IMR-90 (cell line): ENCODE measurements at regions not wholly inside any gene's neighbourhood (a gene's known extent, or its start where the extent isn't known, plus 50 kb on each side); places are given as distances from the start of the nearest gene placed in this dataset.
A peak's percentile ranks its signal among the peaks of the same experiment; 100 is the strongest.

ENCODE experiments used
- BHLHE40 ChIP-seq: fragments of 150-350 bp; IDR thresholded peaks from 2 replicates; pipeline ENCODE4 v1.6.1; 2016; ENCODE audit warnings: mild to moderate bottlenecking, low read depth, low read length
- CEBPB ChIP-seq: IDR thresholded peaks from 2 replicates; pipeline ENCODE4 v1.6.1; 2012; ENCODE audit warnings: low read depth, low read length, improper control_type of control experiment
- CHD1 ChIP-seq: IDR thresholded peaks from 2 replicates; pipeline ENCODE4 v1.6.1; 2012; ENCODE audit warnings: low read depth, low read length, improper control_type of control experiment
- CTCF ChIP-seq: conservative IDR thresholded peaks from 2 replicates; pipeline ENCODE4 v1.5.1; 2012; ENCODE audit warnings: mild to moderate bottlenecking, low read depth, low read length, improper control_type of control experiment
- MAZ ChIP-seq: IDR thresholded peaks from 2 replicates; pipeline ENCODE4 v1.6.1; 2012; ENCODE audit warnings: low read depth, mild to moderate bottlenecking, low read length, improper control_type of control experiment, moderate library complexity, borderline replicate concordance
- NFE2L2 ChIP-seq: fragments of 150-350 bp; IDR thresholded peaks from 2 replicates; pipeline ENCODE4 v1.6.1; 2016; ENCODE audit warnings: low read depth, mild to moderate bottlenecking, low read length
- POLR2A ChIP-seq: IDR thresholded peaks from 2 replicates; pipeline ENCODE4 v1.6.1; 2012; ENCODE audit warnings: mild to moderate bottlenecking, low read depth, low read length
- RAD21 ChIP-seq: IDR thresholded peaks from 2 replicates; pipeline ENCODE4 v1.6.1; 2012; ENCODE audit warnings: low read length, improper control_type of control experiment
- RCOR1 ChIP-seq: IDR thresholded peaks from 2 replicates; pipeline ENCODE4 v1.6.1; 2012; ENCODE audit warnings: mild to moderate bottlenecking, low read length, improper control_type of control experiment; ENCODE audit not compliant: insufficient replicate concordance
- RFX5 ChIP-seq: IDR thresholded peaks from 2 replicates; pipeline ENCODE4 v1.8.0; 2012; ENCODE audit warnings: low read depth, mild to moderate bottlenecking, low read length, moderate library complexity
- SMC3 ChIP-seq: fragments of 150-350 bp; IDR thresholded peaks from 2 replicates; pipeline ENCODE4 v1.6.1; 2016; ENCODE audit warnings: low read depth, mild to moderate bottlenecking, antibody characterized with exemption, low read length, moderate library complexity
- USF2 ChIP-seq: fragments of 150-350 bp; IDR thresholded peaks from 2 replicates; pipeline ENCODE4 v1.6.1; 2017; ENCODE audit warnings: mild to moderate bottlenecking, antibody characterized with exemption, low read length, low read depth

- no peak for TF ChIP-seq CTCF
- no peak for TF ChIP-seq POLR2A
- TF ChIP-seq SMC3 = no peak
- TF ChIP-seq BHLHE40 = no peak; the same call in 1 of the 2 replicates
- TF ChIP-seq RFX5 = no peak
- TF ChIP-seq CEBPB = no peak
- no peak for TF ChIP-seq RAD21
- TF ChIP-seq CHD1 = no peak
- peak; percentile 29; the same call in 1 of the 2 replicates for TF ChIP-seq USF2
- TF ChIP-seq RCOR1 = no peak
- no peak for TF ChIP-seq NFE2L2
- TF ChIP-seq MAZ = no peak
Measured at GRCh38 chr6:84623956-84624680, 140.3 kb downstream of the TBX18 start.
